ENCODE measurements at regions not wholly inside any gene's neighbourhood (a gene's known extent, or its start where the extent isn't known, plus 50 kb on each side); places are given as distances from the start of the nearest gene placed in this dataset.

DNA sequence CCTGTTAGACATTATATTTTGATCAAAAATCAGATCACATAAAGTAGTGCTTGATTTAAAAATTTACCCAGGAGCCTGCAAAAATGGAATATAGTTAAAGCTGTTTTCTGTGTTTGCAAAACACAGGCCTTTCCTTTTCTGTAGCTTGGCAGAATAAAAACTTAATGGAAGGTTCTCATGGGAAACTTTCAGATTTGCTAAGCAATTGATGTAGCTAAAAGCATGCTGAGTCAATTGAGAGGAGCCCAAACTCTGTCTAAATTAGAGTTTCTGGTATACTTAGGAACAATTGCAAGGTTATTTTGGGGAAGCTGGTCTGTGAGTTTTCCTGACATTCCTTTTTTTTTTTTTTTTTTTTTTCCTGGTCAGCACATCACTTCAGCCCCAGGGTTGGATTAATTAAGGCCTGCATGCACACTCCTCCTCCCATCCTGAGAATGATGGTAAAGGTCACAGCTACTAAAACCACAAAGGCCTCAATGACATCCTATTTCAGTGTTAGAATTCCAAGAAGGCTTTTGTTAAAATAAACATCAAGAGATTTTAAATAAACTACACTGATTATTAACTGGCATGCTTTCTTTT is 608.7 kb downstream of the PLPP3 start:
- TF ChIP-seq, protein P1, sequence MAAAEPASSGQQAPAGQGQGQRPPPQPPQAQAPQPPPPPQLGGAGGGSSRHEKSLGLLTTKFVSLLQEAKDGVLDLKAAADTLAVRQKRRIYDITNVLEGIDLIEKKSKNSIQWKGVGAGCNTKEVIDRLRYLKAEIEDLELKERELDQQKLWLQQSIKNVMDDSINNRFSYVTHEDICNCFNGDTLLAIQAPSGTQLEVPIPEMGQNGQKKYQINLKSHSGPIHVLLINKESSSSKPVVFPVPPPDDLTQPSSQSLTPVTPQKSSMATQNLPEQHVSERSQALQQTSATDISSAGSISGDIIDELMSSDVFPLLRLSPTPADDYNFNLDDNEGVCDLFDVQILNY (CRISPR knock-in tag; IDR thresholded peaks at IDR 0.05) = no peak
- TF ChIP-seq, protein P2, sequence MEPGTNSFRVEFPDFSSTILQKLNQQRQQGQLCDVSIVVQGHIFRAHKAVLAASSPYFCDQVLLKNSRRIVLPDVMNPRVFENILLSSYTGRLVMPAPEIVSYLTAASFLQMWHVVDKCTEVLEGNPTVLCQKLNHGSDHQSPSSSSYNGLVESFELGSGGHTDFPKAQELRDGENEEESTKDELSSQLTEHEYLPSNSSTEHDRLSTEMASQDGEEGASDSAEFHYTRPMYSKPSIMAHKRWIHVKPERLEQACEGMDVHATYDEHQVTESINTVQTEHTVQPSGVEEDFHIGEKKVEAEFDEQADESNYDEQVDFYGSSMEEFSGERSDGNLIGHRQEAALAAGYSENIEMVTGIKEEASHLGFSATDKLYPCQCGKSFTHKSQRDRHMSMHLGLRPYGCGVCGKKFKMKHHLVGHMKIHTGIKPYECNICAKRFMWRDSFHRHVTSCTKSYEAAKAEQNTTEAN (CRISPR knock-in tag; IDR thresholded peaks at IDR 0.05) = no peak
- no peak for TF ChIP-seq GTF2I (CRISPR knock-in tag; conservative IDR thresholded peaks at IDR 0.05)
- TF ChIP-seq CREM (CRISPR knock-in tag; IDR thresholded peaks at IDR 0.05) = no peak
- TF ChIP-seq GABPB1 (CRISPR knock-in tag; IDR thresholded peaks at IDR 0.05) = no peak
- TF ChIP-seq ZNF232 (CRISPR knock-in tag; IDR thresholded peaks at IDR 0.05) = no peak
- no peak for TF ChIP-seq TEAD4 (CRISPR knock-in tag; IDR thresholded peaks at IDR 0.05)
- no peak for TF ChIP-seq ZNF396 (CRISPR knock-in tag; IDR thresholded peaks at IDR 0.05; ENCODE audit: borderline replicate concordance)
- Mint-ChIP-seq H3K4me1 (no peaks in the 10 kb centered on the region), H3K27ac (no peak overlapping the region), H3K36me3 (no peaks in the 10 kb centered on the region), H3K4me3 (no peak overlapping the region), H3K27me3 (ENCODE audit: low read depth) (no peaks in the 10 kb centered on the region; the same call in 1 of the 2 replicates), H3K9me3 (peaks cover 4% of the 10 kb centered on the region)
- POLR2A ChIA-PET = no interaction called here
- CTCF ChIA-PET = no interaction called here
- DNase-seq (ENCODE audit: low spot score) = no peak
- no peak for ATAC-seq

DNA sequence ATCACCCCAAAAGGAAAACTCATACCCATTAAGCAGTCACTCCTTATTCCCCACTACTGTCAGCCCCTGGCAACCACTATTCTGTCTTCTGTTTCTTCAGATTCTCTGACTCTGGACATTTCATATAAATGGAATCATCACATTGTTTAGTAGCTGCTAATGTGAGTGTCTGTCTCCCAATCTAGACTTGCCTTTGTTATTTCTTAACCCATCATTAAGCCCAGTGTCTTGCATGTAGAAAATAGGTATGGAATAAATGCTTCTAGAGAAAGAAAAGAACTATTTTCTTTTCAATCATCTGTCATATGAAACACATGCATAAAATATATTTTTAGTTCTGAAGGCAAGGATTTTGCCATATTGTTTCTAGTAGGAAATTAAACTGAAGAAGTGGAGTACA is 610.0 kb downstream of the PLPP3 start:
- Mint-ChIP-seq H3K9me3 (peaks cover 4% of the 10 kb centered on the region), H3K4me3 (no peak overlapping the region), H3K4me1 (no peaks in the 10 kb centered on the region), H3K27ac (no peak overlapping the region), H3K27me3 (ENCODE audit: low read depth) (no peaks in the 10 kb centered on the region; the same call in 1 of the 2 replicates), H3K36me3 (no peaks in the 10 kb centered on the region)
- DNase-seq (ENCODE audit: low spot score) (no peak), ATAC-seq (no peak)
- CTCF ChIA-PET = no interaction called here
- TF ChIP-seq HMGA2 (CRISPR knock-in tag; IDR thresholded peaks at IDR 0.05) = no peak
- no peak for TF ChIP-seq KAT7 (CRISPR knock-in tag; IDR thresholded peaks at IDR 0.05; ENCODE audit: borderline replicate concordance)
- no peak for TF ChIP-seq ZNF317 (CRISPR knock-in tag; IDR thresholded peaks at IDR 0.05; ENCODE audit: borderline replicate concordance, low read depth)
- no peak for TF ChIP-seq ETV6 (CRISPR knock-in tag; IDR thresholded peaks at IDR 0.05)
- TF ChIP-seq SMAD4 (CRISPR knock-in tag; IDR thresholded peaks at IDR 0.05) = no peak
- POLR2A ChIA-PET = no interaction called here

DNA sequence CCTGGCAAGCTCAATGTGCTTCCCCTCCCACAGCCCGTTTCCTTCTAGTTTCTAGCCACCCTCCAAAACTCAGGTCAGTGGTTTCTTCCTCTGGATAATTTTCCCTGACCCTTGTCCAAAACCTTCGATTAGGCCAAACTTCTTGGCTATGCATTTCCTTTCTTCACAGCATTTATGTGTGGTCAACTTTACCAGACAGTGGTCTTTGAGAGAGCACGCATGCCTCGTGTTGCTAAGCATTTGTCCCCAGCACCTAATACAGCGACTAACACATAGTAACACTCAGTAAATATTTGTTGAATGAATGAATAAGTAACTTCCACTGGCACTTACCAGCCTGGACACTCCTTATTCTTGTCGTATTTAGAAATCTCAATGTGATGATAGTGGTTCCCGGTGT is 610.7 kb downstream of the PLPP3 start:
- H3K9me3 Mint-ChIP-seq = peaks cover 4% of the 10 kb centered on the region
- no peak for DNase-seq (ENCODE audit: low spot score)

DNA sequence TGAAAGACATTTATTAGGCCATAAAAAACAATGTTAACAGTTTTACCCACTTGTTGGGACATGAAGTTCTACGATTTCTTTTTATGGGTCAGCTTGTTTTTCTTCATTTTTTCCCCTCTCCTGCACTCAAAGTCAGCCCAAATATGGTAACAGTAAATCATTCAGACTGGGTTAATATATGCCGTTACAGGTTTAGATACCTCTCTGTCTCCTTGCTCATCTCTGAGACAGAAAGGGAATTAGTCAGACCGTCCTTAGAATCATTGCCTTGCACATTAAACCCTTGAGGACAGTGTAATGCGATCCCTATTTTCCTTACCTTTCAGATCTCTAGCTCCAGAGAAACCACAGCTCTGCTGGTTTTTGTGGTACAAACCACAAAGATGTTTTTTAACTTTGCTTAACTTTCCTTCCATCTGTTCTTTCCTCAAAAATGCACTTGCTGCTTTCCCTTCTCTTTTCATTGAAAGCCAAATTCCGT is 613.3 kb downstream of the PLPP3 start:
- Mint-ChIP-seq H3K9me3 (no peaks in the 10 kb centered on the region), H3K4me3 (no peak overlapping the region), H3K27ac (no peak overlapping the region), H3K4me1 (no peaks in the 10 kb centered on the region), H3K36me3 (no peaks in the 10 kb centered on the region), H3K27me3 (ENCODE audit: low read depth) (no peaks in the 10 kb centered on the region; the same call in 1 of the 2 replicates)
- POLR2A ChIA-PET = no interaction called here
- DNase-seq (ENCODE audit: low spot score) (no peak), ATAC-seq (no peak)
- TF ChIP-seq GTF2I (CRISPR knock-in tag; conservative IDR thresholded peaks at IDR 0.05) (no peak), ZNF121 (CRISPR knock-in tag; IDR thresholded peaks at IDR 0.05) (no peak), KAT7 (CRISPR knock-in tag; IDR thresholded peaks at IDR 0.05; ENCODE audit: borderline replicate concordance) (no peak)
- CTCF ChIA-PET = no interaction called here

More for the DNA sequence above, 610.7 kb downstream of the PLPP3 start:
- Mint-ChIP-seq H3K4me3 (no peak overlapping the region), H3K27me3 (ENCODE audit: low read depth) (no peaks in the 10 kb centered on the region; the same call in 1 of the 2 replicates), H3K36me3 (no peaks in the 10 kb centered on the region), H3K27ac (no peak overlapping the region), H3K4me1 (no peaks in the 10 kb centered on the region)
- TF ChIP-seq FOXP1 (CRISPR knock-in tag; IDR thresholded peaks at IDR 0.05; ENCODE audit: borderline replicate concordance) (no peak), SOX15 (CRISPR knock-in tag; IDR thresholded peaks at IDR 0.05) (no peak)
- ChIA-PET POLR2A (no interaction called here), CTCF (no interaction called here)
- no peak for ATAC-seq

DNA sequence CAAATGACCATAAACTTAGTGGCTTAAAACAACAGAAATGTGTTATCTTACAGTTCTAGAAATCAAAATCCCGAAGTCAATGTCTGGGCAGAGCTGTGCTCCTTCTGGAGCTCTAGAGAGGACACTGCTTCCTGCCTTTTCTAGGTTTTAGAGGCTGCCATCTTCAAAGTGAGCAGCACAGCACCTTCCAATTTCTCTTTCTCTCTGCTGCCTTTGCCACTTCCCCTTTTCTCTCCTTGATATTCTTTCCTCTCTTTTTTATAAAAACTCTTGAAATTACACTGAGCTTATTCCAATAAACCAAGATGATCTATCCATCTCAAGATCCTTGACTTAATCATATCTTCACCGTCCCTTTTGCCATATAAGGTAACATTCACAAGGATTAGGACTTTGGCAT is 616.9 kb downstream of the PLPP3 start:
- Mint-ChIP-seq H3K4me3 (no peak overlapping the region), H3K36me3 (no peaks in the 10 kb centered on the region), H3K9me3 (no peaks in the 10 kb centered on the region), H3K27ac (no peak overlapping the region), H3K27me3 (ENCODE audit: low read depth) (no peaks in the 10 kb centered on the region; the same call in 1 of the 2 replicates), H3K4me1 (peaks cover 9% of the 10 kb centered on the region)
- CTCF ChIA-PET = no interaction called here
- DNase-seq (ENCODE audit: low spot score) = no peak
- POLR2A ChIA-PET = no interaction called here
- ATAC-seq = no peak
- TF ChIP-seq PRRX2 (CRISPR knock-in tag; IDR thresholded peaks at IDR 0.05) (no peak), ZNF317 (CRISPR knock-in tag; IDR thresholded peaks at IDR 0.05; ENCODE audit: borderline replicate concordance, low read depth) (no peak), FOXK1 (CRISPR knock-in tag; IDR thresholded peaks at IDR 0.05) (no peak), RORB (CRISPR knock-in tag; IDR thresholded peaks at IDR 0.05) (no peak)
- TF ChIP-seq, protein P3, sequence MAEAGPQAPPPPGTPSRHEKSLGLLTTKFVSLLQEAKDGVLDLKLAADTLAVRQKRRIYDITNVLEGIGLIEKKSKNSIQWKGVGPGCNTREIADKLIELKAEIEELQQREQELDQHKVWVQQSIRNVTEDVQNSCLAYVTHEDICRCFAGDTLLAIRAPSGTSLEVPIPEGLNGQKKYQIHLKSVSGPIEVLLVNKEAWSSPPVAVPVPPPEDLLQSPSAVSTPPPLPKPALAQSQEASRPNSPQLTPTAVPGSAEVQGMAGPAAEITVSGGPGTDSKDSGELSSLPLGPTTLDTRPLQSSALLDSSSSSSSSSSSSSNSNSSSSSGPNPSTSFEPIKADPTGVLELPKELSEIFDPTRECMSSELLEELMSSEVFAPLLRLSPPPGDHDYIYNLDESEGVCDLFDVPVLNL (CRISPR knock-in tag; IDR thresholded peaks at IDR 0.05; ENCODE audit: borderline replicate concordance, low read depth) = no peak
- TF ChIP-seq, protein P4, sequence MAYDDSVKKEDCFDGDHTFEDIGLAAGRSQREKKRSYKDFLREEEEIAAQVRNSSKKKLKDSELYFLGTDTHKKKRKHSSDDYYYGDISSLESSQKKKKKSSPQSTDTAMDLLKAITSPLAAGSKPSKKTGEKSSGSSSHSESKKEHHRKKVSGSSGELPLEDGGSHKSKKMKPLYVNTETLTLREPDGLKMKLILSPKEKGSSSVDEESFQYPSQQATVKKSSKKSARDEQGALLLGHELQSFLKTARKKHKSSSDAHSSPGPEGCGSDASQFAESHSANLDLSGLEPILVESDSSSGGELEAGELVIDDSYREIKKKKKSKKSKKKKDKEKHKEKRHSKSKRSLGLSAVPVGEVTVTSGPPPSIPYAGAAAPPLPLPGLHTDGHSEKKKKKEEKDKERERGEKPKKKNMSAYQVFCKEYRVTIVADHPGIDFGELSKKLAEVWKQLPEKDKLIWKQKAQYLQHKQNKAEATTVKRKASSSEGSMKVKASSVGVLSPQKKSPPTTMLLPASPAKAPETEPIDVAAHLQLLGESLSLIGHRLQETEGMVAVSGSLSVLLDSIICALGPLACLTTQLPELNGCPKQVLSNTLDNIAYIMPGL (CRISPR knock-in tag; IDR thresholded peaks at IDR 0.05) = no peak
